ENCODE measurements at regions not wholly inside any gene's neighbourhood (a gene's known extent, or its start where the extent isn't known, plus 50 kb on each side); places are given as distances from the start of the nearest gene placed in this dataset.
A peak's percentile ranks its signal among the peaks of the same experiment; 100 is the strongest.

- Mint-ChIP-seq H3K9me3 (peaks cover 4% of the 10 kb centered on the region), H3K27ac (peak overlapping the region; percentile 89), H3K4me1 (ENCODE audit: unreplicated experiment) (peaks cover 18% of the 10 kb centered on the region), H3K36me3 (no peaks in the 10 kb centered on the region), H3K4me3 (peak overlapping the region; percentile 21), H3K27me3 (no peaks in the 10 kb centered on the region)
- no peak for TF ChIP-seq CTCF (conservative IDR thresholded peaks at IDR 0.05)
- no peak for DNase-seq (ENCODE audit: extremely low spot score, unreplicated experiment)
Measured at GRCh38 chr3:79937567-79937966, 169.8 kb upstream of the ROBO1 start.

- H3K27ac Mint-ChIP-seq, result no peak overlapping the region
- no peak overlapping the region for H3K4me3 Mint-ChIP-seq
- no peaks in the 10 kb centered on the region for H3K27me3 Mint-ChIP-seq
- no peaks in the 10 kb centered on the region for H3K9me3 Mint-ChIP-seq
- no peaks in the 10 kb centered on the region for H3K36me3 Mint-ChIP-seq
- no peaks in the 10 kb centered on the region for H3K4me1 Mint-ChIP-seq (ENCODE audit: unreplicated experiment)
- TF ChIP-seq CTCF (conservative IDR thresholded peaks at IDR 0.05), result no peak
- DNase-seq (ENCODE audit: extremely low spot score, unreplicated experiment), result no peak
Measured at GRCh38 chr3:79930196-79930595, 162.4 kb upstream of the ROBO1 start.

- Mint-ChIP-seq H3K9me3 (no peaks in the 10 kb centered on the region), H3K4me3 (no peak overlapping the region), H3K4me1 (ENCODE audit: unreplicated experiment) (no peaks in the 10 kb centered on the region), H3K27me3 (no peaks in the 10 kb centered on the region), H3K36me3 (no peaks in the 10 kb centered on the region), H3K27ac (no peak overlapping the region)
- TF ChIP-seq CTCF (conservative IDR thresholded peaks at IDR 0.05), result no peak
- no peak for DNase-seq (ENCODE audit: extremely low spot score, unreplicated experiment)
Measured at GRCh38 chr3:79928687-79929408, 161.1 kb upstream of the ROBO1 start.

DNA sequence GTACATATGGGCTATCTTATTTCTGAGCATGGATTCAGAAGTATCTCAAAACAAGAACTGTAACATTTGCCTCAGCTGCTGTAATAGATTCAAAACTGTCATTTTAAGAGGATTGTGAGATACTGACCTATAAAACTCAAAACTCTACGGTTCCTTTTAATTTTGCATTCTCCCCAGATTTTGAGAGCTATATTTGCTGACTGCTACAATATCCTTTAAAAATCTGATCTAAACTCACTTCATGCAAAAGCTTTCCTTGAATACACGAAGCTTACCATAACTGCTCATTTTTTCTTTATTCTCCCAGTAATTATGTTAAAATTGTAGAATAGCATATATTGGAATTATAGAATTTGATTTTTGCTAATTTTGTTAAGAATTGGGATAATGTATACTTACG is 158.7 kb upstream of the ROBO1 start:
- TF ChIP-seq CTCF (conservative IDR thresholded peaks at IDR 0.05), result no peak
- H3K27me3 Mint-ChIP-seq, result no peaks in the 10 kb centered on the region
- H3K4me1 Mint-ChIP-seq (ENCODE audit: unreplicated experiment), result no peaks in the 10 kb centered on the region
- no peaks in the 10 kb centered on the region for H3K36me3 Mint-ChIP-seq
- H3K9me3 Mint-ChIP-seq, result no peaks in the 10 kb centered on the region
- H3K27ac Mint-ChIP-seq, result no peak overlapping the region
- DNase-seq (ENCODE audit: extremely low spot score, unreplicated experiment), result no peak
- H3K4me3 Mint-ChIP-seq, result no peak overlapping the region

GRCh38 chr3:79922633-79923032 is 154.8 kb upstream of the ROBO1 start:
- Mint-ChIP-seq H3K36me3 (no peaks in the 10 kb centered on the region), H3K4me3 (no peak overlapping the region), H3K9me3 (no peaks in the 10 kb centered on the region), H3K4me1 (ENCODE audit: unreplicated experiment) (no peaks in the 10 kb centered on the region), H3K27ac (no peak overlapping the region), H3K27me3 (no peaks in the 10 kb centered on the region)
- TF ChIP-seq CTCF (conservative IDR thresholded peaks at IDR 0.05), result no peak
- DNase-seq (ENCODE audit: extremely low spot score, unreplicated experiment), result no peak
